HG02852 (cell line): ENCODE measurements at regions not wholly inside any gene's neighbourhood (a gene's known extent, or its start where the extent isn't known, plus 50 kb on each side); places are given as distances from the start of the nearest gene placed in this dataset.
"Not testable (repeated sequence)": the region's sequence is repeated elsewhere in the genome, so short reads cannot be mapped to it uniquely, and the experiment has no call there.

Source experiments
- ATAC-seq: cut with Tn5 transposase; IDR thresholded peaks from one replicate; pipeline ENCODE4 v1.9.1; 2021; ENCODE audit warnings: mild to moderate bottlenecking, moderate library complexity; ENCODE audit not compliant: unreplicated experiment

- not testable (repeated sequence) for ATAC-seq
These were observed 311.1 kb upstream of the CNTNAP2 start for GRCh38 chr7:145805496-145805895.

- ATAC-seq, result no peak
These were observed 319.1 kb upstream of the CNTNAP2 start for GRCh38 chr7:145797507-145797906.

GRCh38 chr7:145795132-145795531 lies 321.5 kb upstream of the CNTNAP2 start:
- no peak for ATAC-seq

- ATAC-seq, result no peak
These were observed 331.5 kb upstream of the CNTNAP2 start for GRCh38 chr7:145784809-145785780.

- ATAC-seq, result not testable (repeated sequence)
These were observed 335.2 kb upstream of the CNTNAP2 start for GRCh38 chr7:145781388-145781787.

GRCh38 chr7:145779140-145779539 lies 337.5 kb upstream of the CNTNAP2 start:
- ATAC-seq, result no peak

GRCh38 chr7:145774777-145775176 lies 341.8 kb upstream of the CNTNAP2 start:
- no peak for ATAC-seq

GRCh38 chr7:145753004-145753403 lies 363.6 kb upstream of the CNTNAP2 start:
- ATAC-seq, result no peak

- peak; percentile 62 for ATAC-seq
These were observed 379.0 kb upstream of the CNTNAP2 start for GRCh38 chr7:145737617-145738016.

GRCh38 chr7:145735061-145735460 lies 381.5 kb upstream of the CNTNAP2 start:
- no peak for ATAC-seq

- no peak for ATAC-seq
These were observed 384.1 kb upstream of the CNTNAP2 start for GRCh38 chr7:145732521-145732920.

GRCh38 chr7:145729691-145730090 lies 386.9 kb upstream of the CNTNAP2 start:
- no peak for ATAC-seq

GRCh38 chr7:145718129-145718528 lies 398.5 kb upstream of the CNTNAP2 start:
- ATAC-seq, result no peak

- no peak for ATAC-seq
These were observed 416.1 kb upstream of the CNTNAP2 start for GRCh38 chr7:145700488-145700887.

- ATAC-seq, result no peak
These were observed 417.9 kb upstream of the CNTNAP2 start for GRCh38 chr7:145698526-145699262.

- not testable (repeated sequence) for ATAC-seq
These were observed 419.0 kb upstream of the CNTNAP2 start for GRCh38 chr7:145697412-145698107.

- no peak for ATAC-seq
These were observed 420.5 kb upstream of the CNTNAP2 start for GRCh38 chr7:145696071-145696470.

GRCh38 chr7:145692237-145692950 lies 424.2 kb upstream of the CNTNAP2 start:
- no peak for ATAC-seq

- ATAC-seq, result no peak
These were observed 425.2 kb upstream of the CNTNAP2 start for GRCh38 chr7:145691377-145691914.

GRCh38 chr7:145681646-145682045 lies 435.0 kb upstream of the CNTNAP2 start:
- no peak for ATAC-seq
